ENCODE measurements at regions not wholly inside any gene's neighbourhood (a gene's known extent, or its start where the extent isn't known, plus 50 kb on each side); places are given as distances from the start of the nearest gene placed in this dataset.
"Not testable (repeated sequence)": the region's sequence is repeated elsewhere in the genome, so short reads cannot be mapped to it uniquely, and the experiment has no call there.

- DNase-seq, result no peak
These were observed 233.8 kb downstream of the C7orf25 start for GRCh38 chr7:42677751-42678699.

GRCh38 chr7:42674541-42674940 lies 237.3 kb downstream of the C7orf25 start:
- no peak for DNase-seq

- DNase-seq, result no peak
These were observed 237.9 kb downstream of the C7orf25 start for GRCh38 chr7:42673951-42674350.

GRCh38 chr7:42672339-42672999 lies 239.4 kb downstream of the C7orf25 start:
- DNase-seq, result no peak

GRCh38 chr7:42671627-42672026 lies 240.2 kb downstream of the C7orf25 start:
- no peak for DNase-seq

GRCh38 chr7:42666994-42667393 lies 244.9 kb downstream of the C7orf25 start:
- no peak for DNase-seq

GRCh38 chr7:42662862-42663261 lies 249.0 kb downstream of the C7orf25 start:
- no peak for DNase-seq

GRCh38 chr7:42661312-42661711 lies 250.6 kb downstream of the C7orf25 start:
- no peak for DNase-seq

- DNase-seq, result no peak
These were observed 261.2 kb downstream of the C7orf25 start for GRCh38 chr7:42650701-42651100.

- no peak for DNase-seq
These were observed 261.7 kb downstream of the C7orf25 start for GRCh38 chr7:42650171-42650570.

- no peak for DNase-seq
These were observed 266.0 kb downstream of the C7orf25 start for GRCh38 chr7:42645906-42646305.

- DNase-seq, result no peak
These were observed 269.2 kb downstream of the C7orf25 start for GRCh38 chr7:42642699-42643098.

- DNase-seq, result no peak
These were observed 271.9 kb downstream of the C7orf25 start for GRCh38 chr7:42639930-42640329.

- DNase-seq, result not testable (repeated sequence)
These were observed 275.5 kb downstream of the C7orf25 start for GRCh38 chr7:42636380-42636779.

GRCh38 chr7:42628054-42628453 lies 283.8 kb downstream of the C7orf25 start:
- DNase-seq, result no peak

- no peak for DNase-seq
These were observed 284.2 kb downstream of the C7orf25 start for GRCh38 chr7:42627626-42628025.

- no peak for DNase-seq
These were observed 284.8 kb downstream of the C7orf25 start for GRCh38 chr7:42627101-42627500.

- no peak for DNase-seq
These were observed 286.4 kb downstream of the C7orf25 start for GRCh38 chr7:42625421-42625820.

GRCh38 chr7:42624471-42624870 lies 287.4 kb downstream of the C7orf25 start:
- no peak for DNase-seq

- DNase-seq, result no peak
These were observed 290.2 kb downstream of the C7orf25 start for GRCh38 chr7:42621543-42622219.

GRCh38 chr7:42618651-42619360 lies 293.1 kb downstream of the C7orf25 start:
- no peak for DNase-seq

GRCh38 chr7:42617806-42618457 lies 293.9 kb downstream of the C7orf25 start:
- no peak for DNase-seq
